MCF 10A (cell line): ENCODE measurements at regions not wholly inside any gene's neighbourhood (a gene's known extent, or its start where the extent isn't known, plus 50 kb on each side); places are given as distances from the start of the nearest gene placed in this dataset.

ENCODE experiments used
- BruUV-seq: library from RNA; stranded (reverse); fragments of 400-500 nt; replicated peaks from 2 replicates; lab custom pipeline; 2021; lab: Mats Ljungman, UMichigan
- CTCF ChIA-PET: fragments of 300-600 bp; sonication (Branson Sonifier 250); formaldehyde crosslinking; extraction: SDS; loops from one replicate; lab custom pipeline; 2021; ENCODE audit warnings: antibody characterized with exemption, inconsistent platforms; lab: Yijun Ruan, JAX
- POLR2A ChIA-PET: fragments of 300-600, 350-650 bp; sonication (Branson Sonifier 250); formaldehyde crosslinking; extraction: SDS; loops from one replicate; lab custom pipeline; 2020; ENCODE audit warnings: antibody characterized with exemption, inconsistent platforms; lab: Yijun Ruan, JAX
- DNase-seq: peaks from one replicate; pipeline ENCODE4 v3.0.0-alpha.2; 2018; ENCODE audit not compliant: unreplicated experiment
- H3K27ac Mint-ChIP-seq: one replicate; pipeline ENCODE4 v1.8.0; 2022; ENCODE audit warnings: mild to moderate bottlenecking, low read depth, mixed read lengths; ENCODE audit not compliant: unreplicated experiment
- H3K27me3 Mint-ChIP-seq: one replicate; pipeline ENCODE4 v1.8.0; 2022; ENCODE audit warnings: mixed read lengths; ENCODE audit not compliant: insufficient read depth, unreplicated experiment
- H3K36me3 Mint-ChIP-seq: one replicate; pipeline ENCODE4 v1.8.0; 2022; ENCODE audit warnings: mild to moderate bottlenecking, moderate library complexity, mixed read lengths; ENCODE audit not compliant: insufficient read depth, unreplicated experiment
- H3K4me1 Mint-ChIP-seq: one replicate; pipeline ENCODE4 v1.8.0; 2022; ENCODE audit warnings: mixed read lengths; ENCODE audit not compliant: insufficient read depth, unreplicated experiment
- H3K4me3 Mint-ChIP-seq: one replicate; pipeline ENCODE4 v1.8.0; 2022; ENCODE audit warnings: mild to moderate bottlenecking, moderate library complexity, mixed read lengths; ENCODE audit not compliant: unreplicated experiment
- H3K9me3 Mint-ChIP-seq: one replicate; pipeline ENCODE4 v1.8.0; 2022; ENCODE audit warnings: mixed read lengths; ENCODE audit not compliant: unreplicated experiment
- intact Hi-C: fragments of 100-400 bp; cut with micrococcal nuclease; formaldehyde crosslinking; loops from 2 replicates; pipeline ENCODE4 v1.14.1; 2022
- TF ChIP-seq, protein P1 (sequence below): fragments of 200-600 bp; IDR thresholded peaks from one replicate; pipeline ENCODE4 v1.8.0; 2022; ENCODE audit warnings: antibody characterized with exemption, mild to moderate bottlenecking; ENCODE audit not compliant: unreplicated experiment

DNA sequence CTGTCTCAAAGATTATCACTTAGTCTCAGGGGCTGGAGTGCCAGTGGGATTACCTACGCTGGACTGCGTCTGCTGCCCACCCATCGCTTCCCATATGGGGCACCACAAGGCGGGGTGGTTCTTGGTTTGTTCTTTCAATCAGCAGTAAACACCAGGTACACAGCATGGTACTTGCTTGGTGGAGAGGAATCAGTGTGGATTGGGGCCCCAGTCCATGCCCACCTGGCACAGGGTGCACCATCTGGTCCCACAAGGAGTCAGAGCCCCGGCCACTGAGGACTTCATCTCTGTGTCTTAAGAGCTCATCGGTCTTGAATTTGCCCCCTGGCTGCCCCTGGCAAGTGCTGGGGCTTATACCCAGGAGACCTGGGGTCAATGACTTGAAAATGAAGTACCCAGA, 96.2 kb downstream of the GLI2 start:
- no peak overlapping the region for H3K27ac Mint-ChIP-seq
- H3K4me1 Mint-ChIP-seq: no peaks in the 10 kb centered on the region
- no peak for DNase-seq
- H3K4me3 Mint-ChIP-seq: no peak overlapping the region
- no TSS peak for BruUV-seq
- H3K27me3 Mint-ChIP-seq: peaks cover 27% of the 10 kb centered on the region
- no peaks in the 10 kb centered on the region for H3K36me3 Mint-ChIP-seq
- no peaks in the 10 kb centered on the region for H3K9me3 Mint-ChIP-seq
- TF ChIP-seq, protein P1, sequence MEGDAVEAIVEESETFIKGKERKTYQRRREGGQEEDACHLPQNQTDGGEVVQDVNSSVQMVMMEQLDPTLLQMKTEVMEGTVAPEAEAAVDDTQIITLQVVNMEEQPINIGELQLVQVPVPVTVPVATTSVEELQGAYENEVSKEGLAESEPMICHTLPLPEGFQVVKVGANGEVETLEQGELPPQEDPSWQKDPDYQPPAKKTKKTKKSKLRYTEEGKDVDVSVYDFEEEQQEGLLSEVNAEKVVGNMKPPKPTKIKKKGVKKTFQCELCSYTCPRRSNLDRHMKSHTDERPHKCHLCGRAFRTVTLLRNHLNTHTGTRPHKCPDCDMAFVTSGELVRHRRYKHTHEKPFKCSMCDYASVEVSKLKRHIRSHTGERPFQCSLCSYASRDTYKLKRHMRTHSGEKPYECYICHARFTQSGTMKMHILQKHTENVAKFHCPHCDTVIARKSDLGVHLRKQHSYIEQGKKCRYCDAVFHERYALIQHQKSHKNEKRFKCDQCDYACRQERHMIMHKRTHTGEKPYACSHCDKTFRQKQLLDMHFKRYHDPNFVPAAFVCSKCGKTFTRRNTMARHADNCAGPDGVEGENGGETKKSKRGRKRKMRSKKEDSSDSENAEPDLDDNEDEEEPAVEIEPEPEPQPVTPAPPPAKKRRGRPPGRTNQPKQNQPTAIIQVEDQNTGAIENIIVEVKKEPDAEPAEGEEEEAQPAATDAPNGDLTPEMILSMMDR: no peak
- POLR2A ChIA-PET: no interaction called here
- intact Hi-C loops: no loop called here
- CTCF ChIA-PET: no interaction called here

DNA sequence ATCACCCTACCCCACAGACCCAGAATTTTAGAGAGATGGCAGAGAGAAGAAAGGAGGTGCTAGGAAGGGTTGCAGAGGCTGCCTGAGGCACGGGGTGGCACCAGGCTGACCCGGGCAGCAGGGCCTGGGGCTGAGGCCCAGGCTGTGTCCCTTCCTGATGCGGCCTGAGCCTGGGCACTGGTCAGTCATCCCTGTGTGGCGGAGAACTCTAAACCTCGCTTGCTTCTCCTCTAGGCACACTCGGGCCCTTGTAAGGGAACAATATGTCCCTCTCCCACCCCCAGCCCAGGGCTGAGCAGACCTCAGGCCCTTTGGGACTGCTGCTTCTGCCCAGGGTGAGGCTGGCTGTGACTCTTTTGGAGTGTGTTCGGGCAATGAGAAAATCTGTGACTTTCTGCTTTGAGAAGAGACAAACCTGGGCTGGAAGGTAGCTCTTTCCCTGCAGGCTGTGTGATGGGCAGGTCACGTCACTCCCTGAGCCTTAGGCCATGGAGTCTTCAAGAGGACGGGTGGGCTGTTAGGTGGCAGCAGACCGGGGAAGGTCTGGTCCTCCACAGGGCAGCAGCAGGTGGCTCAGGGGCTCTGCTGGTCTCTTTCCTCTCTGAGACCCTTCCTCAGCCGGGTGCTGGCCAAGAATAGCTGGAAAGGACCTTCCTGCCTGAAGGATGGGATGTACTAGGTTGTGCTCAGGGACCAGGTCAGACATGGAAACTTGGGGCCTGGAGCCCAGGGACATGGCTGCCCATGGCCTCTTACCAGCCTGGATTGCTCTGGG, 96.8 kb downstream of the GLI2 start:
- Mint-ChIP-seq H3K9me3 (no peaks in the 10 kb centered on the region), H3K4me1 (no peaks in the 10 kb centered on the region), H3K36me3 (no peaks in the 10 kb centered on the region), H3K27me3 (peaks cover 21% of the 10 kb centered on the region), H3K27ac (no peak overlapping the region), H3K4me3 (no peak overlapping the region)
- TF ChIP-seq, protein P1: no peak
- no TSS peak for BruUV-seq
- no peak for DNase-seq
- ChIA-PET POLR2A (no interaction called here), CTCF (interaction anchor here (1.8 kb wide), 1 partner anchor 8 kb away, joined by 6 read pairs; no protein-coding TSS in a partner anchor)
- intact Hi-C loops: no loop called here

DNA sequence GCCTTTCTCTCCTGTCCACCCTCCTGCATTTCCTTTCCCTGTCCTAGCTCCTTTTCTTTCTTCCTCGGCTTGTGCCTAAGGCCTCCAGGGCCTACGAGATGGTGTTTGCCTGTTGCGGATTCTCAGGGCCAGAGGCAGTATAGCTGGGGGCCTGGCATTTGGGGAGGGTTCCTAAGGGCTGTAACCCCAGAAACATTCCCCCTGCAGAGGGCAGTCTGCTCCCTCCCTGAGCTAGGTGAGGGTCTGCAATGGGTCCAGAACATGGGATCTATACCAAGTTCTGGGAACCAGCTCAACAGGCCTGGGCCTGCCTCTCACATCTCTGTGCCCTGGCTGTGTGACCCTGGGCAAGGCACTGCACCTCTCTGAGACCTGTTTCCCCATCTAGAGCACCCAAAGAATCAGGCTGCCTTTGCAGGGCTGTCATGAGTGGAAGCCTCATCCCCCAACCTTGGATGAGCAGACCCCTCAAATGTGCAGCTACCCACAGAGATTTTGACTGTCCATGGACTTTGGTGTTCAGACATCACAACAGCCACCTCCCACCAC, 97.5 kb downstream of the GLI2 start:
- ChIA-PET POLR2A (no interaction called here), CTCF (interaction anchor here (0.7 to 1.8 kb wide), 2 partner anchors 9 to 116 kb away, joined by 3 to 6 read pairs; no protein-coding TSS in a partner anchor)
- H3K9me3 Mint-ChIP-seq: no peaks in the 10 kb centered on the region
- H3K27ac Mint-ChIP-seq: no peak overlapping the region
- BruUV-seq: no TSS peak
- TF ChIP-seq, protein P1: no peak
- intact Hi-C loops: no loop called here
- H3K4me3 Mint-ChIP-seq: no peak overlapping the region
- H3K27me3 Mint-ChIP-seq: peaks cover 14% of the 10 kb centered on the region
- no peak for DNase-seq
- no peaks in the 10 kb centered on the region for H3K36me3 Mint-ChIP-seq
- H3K4me1 Mint-ChIP-seq: no peaks in the 10 kb centered on the region

DNA sequence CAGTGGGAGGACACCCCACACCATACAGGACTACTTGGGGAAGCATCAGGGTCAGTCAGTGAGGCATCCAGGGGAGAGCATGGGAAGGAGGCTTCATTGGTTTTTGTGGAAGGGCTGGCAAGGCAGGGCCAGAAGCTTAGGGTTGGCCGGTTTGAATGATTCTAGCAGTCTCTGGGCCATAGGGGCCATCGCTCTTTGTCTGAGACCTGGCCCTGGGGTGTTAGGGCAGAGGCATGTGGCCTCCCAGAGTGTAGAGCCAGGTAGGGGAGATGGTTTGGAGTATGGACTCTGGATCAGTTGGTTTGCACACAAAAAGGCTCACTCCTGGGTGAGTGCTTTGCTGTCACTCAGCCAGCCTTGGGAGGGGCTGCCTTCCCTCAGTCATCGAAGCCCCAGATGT, 98.5 kb downstream of the GLI2 start:
- ChIA-PET CTCF (interaction anchor here (1.8 kb wide), 1 partner anchor 10 kb away, joined by 6 read pairs; no protein-coding TSS in a partner anchor), POLR2A (no interaction called here)
- no peak for DNase-seq
- H3K36me3 Mint-ChIP-seq: no peaks in the 10 kb centered on the region
- TF ChIP-seq, protein P1: no peak
- H3K27ac Mint-ChIP-seq: no peak overlapping the region
- no TSS peak for BruUV-seq
- no peaks in the 10 kb centered on the region for H3K9me3 Mint-ChIP-seq
- peaks cover 14% of the 10 kb centered on the region for H3K27me3 Mint-ChIP-seq
- no peak overlapping the region for H3K4me3 Mint-ChIP-seq
- intact Hi-C loops: no loop called here
- no peaks in the 10 kb centered on the region for H3K4me1 Mint-ChIP-seq
